ENCODE measurements at regions not wholly inside any gene's neighbourhood (a gene's known extent, or its start where the extent isn't known, plus 50 kb on each side); places are given as distances from the start of the nearest gene placed in this dataset.
A peak's percentile ranks its signal among the peaks of the same experiment; 100 is the strongest.
"Not testable (repeated sequence)": the region's sequence is repeated elsewhere in the genome, so short reads cannot be mapped to it uniquely, and the experiment has no call there.

GRCh38 chrX:132302687-132303086, 83.4 kb upstream of the RAP2C start:
- ATAC-seq; H3K36me3 Mint-ChIP-seq (ENCODE audit: insufficient read depth); H3K4me1 Mint-ChIP-seq (ENCODE audit: low read depth); H3K9me3 Mint-ChIP-seq; DNase-seq; H3K4me3 Mint-ChIP-seq; H3K27me3 Mint-ChIP-seq (ENCODE audit: low read depth): not testable (repeated sequence)

DNA sequence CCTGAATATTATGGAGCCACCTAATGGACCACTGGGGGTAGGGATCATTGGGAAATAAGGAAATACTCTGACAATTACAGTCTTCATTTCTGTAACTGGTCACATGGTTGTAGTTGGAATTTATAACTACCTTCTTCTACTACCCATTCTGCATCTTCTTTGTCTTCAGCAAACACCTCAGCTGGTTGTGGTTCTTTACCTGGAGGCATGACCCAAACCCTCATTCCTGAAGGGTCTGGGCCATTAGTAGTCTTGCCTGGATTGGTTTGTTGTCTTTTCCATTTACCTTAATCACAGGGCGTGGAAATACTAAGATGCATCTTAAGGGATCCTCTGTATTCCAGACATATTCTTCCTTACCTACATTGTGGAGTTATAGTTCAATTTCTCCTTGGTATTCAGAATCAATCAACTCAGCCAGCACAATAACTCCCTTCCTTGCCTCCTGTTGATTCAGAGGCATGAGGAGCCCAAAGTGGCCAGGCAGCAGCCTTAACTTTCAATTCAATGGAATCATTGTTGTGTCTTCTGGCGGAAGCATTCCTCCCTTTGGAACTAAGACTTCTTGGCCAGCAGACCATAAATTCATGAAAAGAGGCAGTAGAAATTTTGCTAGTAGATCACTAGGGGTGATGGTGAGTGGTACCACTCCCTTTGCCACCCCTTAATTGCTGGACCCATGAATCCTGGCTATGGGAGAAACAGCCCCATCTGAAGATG, 75.7 kb upstream of the RAP2C start:
- Mint-ChIP-seq H3K4me3 (no peak overlapping the region), H3K4me1 (ENCODE audit: low read depth) (peaks cover 3% of the 10 kb centered on the region), H3K27me3 (ENCODE audit: low read depth) (no peaks in the 10 kb centered on the region), H3K9me3 (no peaks in the 10 kb centered on the region), H3K36me3 (ENCODE audit: insufficient read depth) (peaks cover 4% of the 10 kb centered on the region)
- ATAC-seq (no peak), DNase-seq (no peak)

GRCh38 chrX:132294192-132294591, 74.9 kb upstream of the RAP2C start:
- Mint-ChIP-seq H3K36me3 (ENCODE audit: insufficient read depth) (peaks cover 4% of the 10 kb centered on the region), H3K9me3 (no peaks in the 10 kb centered on the region), H3K4me1 (ENCODE audit: low read depth) (peaks cover 3% of the 10 kb centered on the region), H3K4me3 (no peak overlapping the region), H3K27me3 (ENCODE audit: low read depth) (no peaks in the 10 kb centered on the region)
- ATAC-seq (no peak), DNase-seq (no peak)

GRCh38 chrX:132292793-132293192, 73.5 kb upstream of the RAP2C start:
- H3K4me3 Mint-ChIP-seq, result no peak overlapping the region
- ATAC-seq, result peak in 1 of 2 donors; percentile 50
- peaks cover 4% of the 10 kb centered on the region for H3K36me3 Mint-ChIP-seq (ENCODE audit: insufficient read depth)
- no peaks in the 10 kb centered on the region for H3K27me3 Mint-ChIP-seq (ENCODE audit: low read depth)
- H3K4me1 Mint-ChIP-seq (ENCODE audit: low read depth), result peaks cover 3% of the 10 kb centered on the region
- no peaks in the 10 kb centered on the region for H3K9me3 Mint-ChIP-seq
- DNase-seq, result no peak

GRCh38 chrX:132277953-132278614, 58.8 kb upstream of the RAP2C start:
- DNase-seq, result no peak
- no peak for ATAC-seq
- no peaks in the 10 kb centered on the region for H3K36me3 Mint-ChIP-seq (ENCODE audit: insufficient read depth)
- H3K9me3 Mint-ChIP-seq, result no peaks in the 10 kb centered on the region
- H3K27me3 Mint-ChIP-seq (ENCODE audit: low read depth), result no peaks in the 10 kb centered on the region
- H3K4me3 Mint-ChIP-seq, result no peak overlapping the region
- no peaks in the 10 kb centered on the region for H3K4me1 Mint-ChIP-seq (ENCODE audit: low read depth)

- H3K27me3 Mint-ChIP-seq (ENCODE audit: low read depth), result no peaks in the 10 kb centered on the region
- no peaks in the 10 kb centered on the region for H3K36me3 Mint-ChIP-seq (ENCODE audit: insufficient read depth)
- no peak for ATAC-seq
- H3K4me3 Mint-ChIP-seq, result no peak overlapping the region
- H3K4me1 Mint-ChIP-seq (ENCODE audit: low read depth), result no peaks in the 10 kb centered on the region
- H3K9me3 Mint-ChIP-seq, result no peaks in the 10 kb centered on the region
- DNase-seq, result no peak
Measured at GRCh38 chrX:132272826-132273225, 53.6 kb upstream of the RAP2C start.

- DNase-seq (no peak), ATAC-seq (no peak)
- H3K4me1 Mint-ChIP-seq (ENCODE audit: low read depth), result peaks cover 5% of the 10 kb centered on the region
- no peaks in the 10 kb centered on the region for H3K9me3 Mint-ChIP-seq
- H3K36me3 Mint-ChIP-seq (ENCODE audit: insufficient read depth), result no peaks in the 10 kb centered on the region
- H3K4me3 Mint-ChIP-seq, result no peak overlapping the region
- no peaks in the 10 kb centered on the region for H3K27me3 Mint-ChIP-seq (ENCODE audit: low read depth)
Measured at GRCh38 chrX:132271311-132271778, 52.1 kb upstream of the RAP2C start.

DNA sequence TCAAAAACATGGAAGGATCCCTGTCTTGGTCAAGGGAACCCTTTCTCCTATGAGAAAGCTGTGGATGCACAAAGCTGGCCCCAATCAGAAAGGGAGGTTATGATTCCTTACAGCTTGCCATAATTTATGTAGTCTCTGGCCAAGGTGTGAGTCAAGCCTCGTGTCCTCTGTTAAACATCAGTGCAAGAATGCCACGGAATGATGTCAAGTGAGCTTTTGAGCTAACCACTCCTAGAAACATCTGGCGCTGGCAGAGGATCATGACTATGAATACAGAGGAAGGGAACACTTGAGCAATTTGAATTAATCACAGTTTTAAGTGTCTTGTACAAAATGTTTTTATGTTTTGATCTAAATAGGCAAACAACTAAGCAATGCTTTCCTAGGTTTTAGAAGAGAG, 51.5 kb upstream of the RAP2C start:
- Mint-ChIP-seq H3K36me3 (ENCODE audit: insufficient read depth) (no peaks in the 10 kb centered on the region), H3K4me1 (ENCODE audit: low read depth) (peaks cover 5% of the 10 kb centered on the region), H3K4me3 (no peak overlapping the region), H3K9me3 (no peaks in the 10 kb centered on the region), H3K27me3 (ENCODE audit: low read depth) (no peaks in the 10 kb centered on the region)
- DNase-seq (no peak), ATAC-seq (no peak)

- Mint-ChIP-seq H3K9me3 (no peaks in the 10 kb centered on the region), H3K36me3 (ENCODE audit: insufficient read depth) (no peaks in the 10 kb centered on the region), H3K4me1 (ENCODE audit: low read depth) (peaks cover 5% of the 10 kb centered on the region), H3K27me3 (ENCODE audit: low read depth) (no peaks in the 10 kb centered on the region), H3K4me3 (no peak overlapping the region)
- ATAC-seq (no peak), DNase-seq (no peak)
Measured at GRCh38 chrX:132270021-132270420, 50.8 kb upstream of the RAP2C start.

Data from activated T-cell treated with anti-CD3 and anti-CD28 coated beads, Interleukin-2, amount 50 U/mL, for 4 hours (primary cell).